DMS153 treated with DMSO at 0.1 percent for 48 hours (cell line): ENCODE measurements at regions not wholly inside any gene's neighbourhood (a gene's known extent, or its start where the extent isn't known, plus 50 kb on each side); places are given as distances from the start of the nearest gene placed in this dataset.
A peak's percentile ranks its signal among the peaks of the same experiment; 100 is the strongest.
"Not testable (repeated sequence)": the region's sequence is repeated elsewhere in the genome, so short reads cannot be mapped to it uniquely, and the experiment has no call there.

ENCODE experiments used
- DNase-seq: peaks from one replicate; lab custom pipeline; 2025; ENCODE audit not compliant: unreplicated experiment; lab: John Stamatoyannopoulos, UW

DNA sequence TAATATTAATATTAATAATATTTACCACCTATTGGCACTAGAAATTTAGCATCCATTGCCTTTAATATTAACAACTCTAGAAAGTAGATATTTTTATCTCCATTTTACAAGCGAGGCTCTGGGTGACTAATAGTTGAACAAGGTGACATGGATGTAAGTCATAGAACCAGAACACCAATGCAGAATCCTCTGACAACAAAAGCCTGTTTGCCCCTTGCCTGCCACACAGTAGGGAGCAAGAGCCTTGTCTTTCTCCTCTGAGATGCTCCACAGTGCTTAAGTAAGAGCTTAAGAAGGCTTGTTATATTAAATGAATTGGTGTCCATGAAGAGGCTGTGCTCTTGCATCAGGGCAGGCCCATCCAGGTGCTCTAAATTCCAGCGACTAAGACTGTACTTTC, 51.2 kb upstream of the LBX1 start:
- no peak for DNase-seq

GRCh38 chr10:101280921-101281320, 51.7 kb upstream of the LBX1 start:
- DNase-seq, result not testable (repeated sequence)

DNA sequence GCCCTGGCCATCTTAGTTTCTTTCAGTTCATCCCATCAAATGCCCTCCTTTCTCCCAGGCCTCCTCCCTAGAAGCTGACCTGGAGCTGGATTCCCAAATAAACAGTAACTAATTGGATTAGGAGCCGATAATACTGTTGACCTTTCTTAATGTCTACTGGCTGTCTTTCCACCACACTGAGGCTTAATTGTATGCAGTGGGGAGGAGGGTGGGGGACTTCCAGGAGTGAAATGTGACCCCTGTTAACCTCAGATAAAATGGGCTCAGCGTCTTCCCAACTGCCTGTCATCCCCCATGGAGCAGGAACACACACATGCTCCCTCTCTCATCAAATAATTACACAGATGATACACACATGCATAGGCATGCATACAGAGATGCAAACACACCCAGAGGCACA, 53.7 kb upstream of the LBX1 start:
- no peak for DNase-seq

GRCh38 chr10:101283762-101284100, 54.5 kb upstream of the LBX1 start:
- no peak for DNase-seq

- DNase-seq, result no peak
These were observed 55.0 kb upstream of the LBX1 start for GRCh38 chr10:101284101-101284743.

DNA sequence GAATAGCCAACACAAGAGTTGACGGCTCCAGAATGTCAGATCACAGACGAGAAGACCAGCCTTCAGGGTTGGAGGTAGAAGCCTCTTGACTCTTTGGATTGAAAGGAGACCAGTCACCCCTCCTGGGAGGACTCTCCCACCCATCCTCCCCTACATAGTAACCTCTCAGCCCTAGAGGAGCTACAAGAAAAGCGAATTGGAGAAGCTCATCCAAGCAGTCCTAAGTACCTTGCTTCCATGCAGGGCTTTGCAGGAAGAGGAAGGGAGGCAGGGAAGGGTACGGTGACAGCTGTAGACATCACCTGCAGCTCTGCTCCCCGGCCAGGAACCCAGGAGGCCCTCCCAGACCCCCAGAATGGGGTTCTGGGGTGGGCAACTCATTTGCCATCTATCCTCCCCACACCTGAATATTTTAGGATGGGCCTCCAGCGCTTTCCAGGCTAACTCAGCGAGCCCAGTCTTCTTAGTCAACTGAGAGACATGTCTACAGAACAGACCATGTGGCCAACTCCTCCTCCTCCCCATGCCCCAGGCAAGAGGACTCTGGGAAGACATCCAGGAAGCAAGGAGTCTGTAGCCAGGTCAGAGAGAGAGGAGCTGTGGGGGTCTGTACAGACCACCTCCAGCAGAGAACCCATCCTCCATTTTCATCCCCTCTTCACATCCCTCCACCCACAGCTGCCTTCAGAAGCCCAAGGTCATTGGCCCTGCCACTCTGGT, 55.6 kb upstream of the LBX1 start:
- DNase-seq, result no peak

DNA sequence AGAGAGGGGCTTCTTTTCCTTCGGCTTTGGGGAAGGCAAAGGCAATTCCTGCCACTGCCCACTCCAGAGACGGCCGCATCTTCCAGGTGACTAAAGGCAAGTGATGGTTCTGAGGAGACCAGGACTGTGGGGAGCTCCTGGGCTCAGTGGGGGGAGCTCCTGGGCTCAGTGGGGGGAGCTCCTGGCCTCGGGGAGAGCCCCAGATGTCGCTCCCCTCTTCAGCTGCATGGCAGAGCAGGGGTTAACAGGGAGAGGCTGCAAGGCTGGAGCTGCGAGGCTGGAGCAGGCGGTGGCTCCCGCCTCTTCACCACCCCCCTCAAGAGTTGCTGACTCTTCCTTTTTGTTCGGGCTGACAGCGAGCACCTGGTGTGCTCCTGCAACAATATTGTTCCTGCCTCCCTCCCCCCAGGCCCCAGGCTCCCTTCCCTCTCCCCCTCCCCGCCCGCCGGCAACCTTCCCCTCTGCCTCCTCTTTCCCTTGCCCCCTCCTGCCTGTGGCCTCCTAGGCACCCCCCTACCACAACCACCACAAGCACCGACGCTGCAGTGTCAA, 56.3 kb upstream of the LBX1 start:
- peak; percentile 55 for DNase-seq

DNA sequence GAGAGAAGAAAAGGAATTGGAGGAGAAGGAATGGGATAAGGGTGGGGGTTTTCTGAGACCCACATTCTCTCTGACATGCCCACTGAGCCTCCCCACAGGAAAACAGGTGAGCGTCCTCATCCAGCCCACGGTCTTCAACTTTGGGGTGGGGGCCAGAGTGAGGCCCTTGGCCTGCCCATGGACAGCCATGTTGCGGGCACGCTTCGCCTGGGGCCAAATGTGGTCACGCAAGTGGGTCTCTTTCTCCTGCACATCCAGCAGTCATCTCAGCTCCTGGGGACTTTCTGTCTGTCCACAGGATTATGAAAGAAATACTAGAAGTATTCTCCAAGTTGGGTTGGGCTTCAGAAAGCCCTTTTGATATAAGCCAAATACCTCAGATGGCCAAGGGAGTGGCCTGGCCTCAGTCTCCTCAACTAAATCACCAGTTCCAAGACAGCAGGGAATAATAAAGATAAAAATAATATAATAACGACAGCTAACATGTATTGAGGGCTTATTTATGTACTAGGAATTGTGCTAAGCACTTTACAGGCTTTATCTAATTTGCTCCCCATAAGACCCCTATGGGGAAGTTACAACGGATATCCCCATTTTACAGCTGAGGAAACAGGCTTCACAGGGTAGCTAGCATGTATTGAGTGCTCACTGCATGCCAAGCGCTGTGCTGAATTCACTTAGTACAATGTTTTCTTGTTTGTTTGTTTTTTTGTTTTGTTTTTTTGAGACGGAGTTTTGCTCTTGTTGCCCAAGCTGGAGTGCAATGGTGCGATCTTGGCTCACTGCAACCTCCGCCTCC, 57.2 kb upstream of the LBX1 start:
- no peak for DNase-seq

GRCh38 chr10:101287183-101287996, 58.1 kb upstream of the LBX1 start:
- DNase-seq, result peak; percentile 18

DNA sequence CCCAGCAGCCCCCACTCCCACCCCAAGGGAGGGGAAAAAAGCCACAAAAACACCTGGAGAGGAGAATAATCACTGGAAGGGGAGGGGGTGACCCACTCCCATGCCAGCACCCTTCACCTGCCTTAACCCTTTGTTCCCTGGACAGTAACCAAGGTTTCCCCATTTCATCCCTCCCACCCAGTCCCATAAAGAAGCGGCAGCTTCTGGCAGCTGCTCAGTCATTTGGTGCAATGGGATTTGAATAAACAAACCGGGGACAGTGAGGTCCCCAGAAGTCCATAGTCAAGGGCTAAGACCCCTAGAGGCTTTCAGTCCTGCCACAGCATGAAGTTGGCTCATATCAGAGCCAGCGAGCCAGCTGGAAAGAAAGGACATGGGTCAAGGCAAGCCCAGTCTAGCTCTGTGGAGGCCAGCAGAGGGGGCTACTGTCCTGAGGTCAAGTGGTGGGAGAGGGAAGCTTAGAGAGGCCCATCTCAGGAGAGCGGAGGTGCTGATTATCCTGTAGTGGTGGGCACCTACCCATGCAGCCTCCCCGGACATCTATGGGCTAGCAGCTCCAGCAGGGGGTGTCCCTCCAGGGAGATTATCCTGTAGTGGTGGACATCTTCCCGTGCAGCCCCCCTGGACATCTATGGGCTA, 58.9 kb upstream of the LBX1 start:
- DNase-seq, result no peak

DNA sequence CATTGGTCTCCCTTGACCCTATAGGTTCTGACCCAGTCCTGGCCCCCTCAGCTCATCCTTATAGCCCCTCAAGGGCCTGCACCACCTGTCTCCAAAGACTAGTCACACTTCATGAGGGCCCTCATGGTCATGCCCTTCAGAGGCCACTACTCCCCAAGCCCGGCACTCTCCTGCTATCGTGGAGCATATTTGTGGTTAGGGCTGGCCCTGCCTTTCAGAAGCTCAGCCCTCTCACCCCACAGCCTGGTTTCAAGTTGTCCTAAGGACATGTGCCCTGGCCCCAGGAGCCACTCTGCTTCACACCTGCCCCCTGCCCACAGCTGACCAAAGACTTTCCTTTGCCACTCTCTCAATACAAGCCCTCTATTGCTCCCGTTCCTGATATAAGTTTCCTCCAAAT, 60.3 kb upstream of the LBX1 start:
- DNase-seq, result no peak

DNA sequence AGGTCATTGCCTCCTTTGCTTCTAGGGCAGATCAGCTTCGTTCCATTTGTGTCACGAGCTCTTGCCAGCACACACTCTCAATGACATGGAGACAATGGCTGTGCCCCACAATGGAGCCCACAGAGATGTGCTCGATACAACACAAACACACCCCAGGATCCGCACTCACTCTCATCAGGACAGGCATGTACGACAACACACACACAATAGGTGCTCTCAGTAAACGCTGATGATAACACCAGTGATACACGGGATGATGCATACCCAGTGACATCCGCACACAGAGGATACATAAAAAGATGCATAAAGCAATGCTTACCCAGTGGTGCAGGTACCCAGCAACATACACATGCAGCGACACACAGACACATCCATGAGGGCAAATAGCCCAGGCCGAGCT, 61.2 kb upstream of the LBX1 start:
- no peak for DNase-seq

GRCh38 chr10:101290881-101291280, 61.6 kb upstream of the LBX1 start:
- no peak for DNase-seq

- DNase-seq, result peak; percentile 48
These were observed 62.3 kb upstream of the LBX1 start for GRCh38 chr10:101291331-101292193.

GRCh38 chr10:101292194-101293006, 61.6 kb upstream of the BTRC start:
- DNase-seq, result no peak

DNA sequence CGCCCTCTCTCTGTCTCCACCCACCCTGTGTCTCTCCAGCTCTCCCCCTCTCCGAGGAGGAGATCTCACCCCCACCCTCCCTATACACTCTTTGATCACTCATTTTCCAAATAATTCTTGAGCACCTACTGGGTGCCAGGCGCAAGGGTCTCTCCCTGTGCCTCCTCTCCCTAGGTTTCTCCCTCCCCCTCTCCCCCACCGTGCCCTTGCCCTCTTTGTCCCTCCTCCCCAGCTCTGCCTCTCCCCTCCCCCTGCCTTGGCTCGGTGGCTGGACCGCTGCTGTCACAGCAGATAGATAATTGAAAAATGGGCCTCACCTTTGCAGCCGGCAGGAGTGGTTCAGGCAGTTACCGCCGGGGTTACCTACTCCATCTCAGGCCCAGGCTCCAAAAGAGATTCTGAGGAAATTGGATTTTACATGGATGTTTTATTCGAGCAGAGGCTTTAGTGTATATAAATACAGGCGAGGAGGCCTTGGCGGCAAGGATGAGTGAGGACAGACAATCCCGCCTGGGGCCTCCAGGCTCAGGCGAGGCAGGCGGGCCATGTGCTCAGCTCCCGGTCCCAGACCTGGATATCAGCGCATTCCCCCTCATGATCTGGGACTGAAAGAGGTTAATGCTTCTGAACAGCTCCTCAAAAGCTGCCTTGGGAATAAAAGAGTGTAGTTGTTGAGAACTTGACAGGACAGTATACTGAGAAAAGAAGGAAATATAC, 60.8 kb upstream of the BTRC start:
- DNase-seq, result no peak

DNA sequence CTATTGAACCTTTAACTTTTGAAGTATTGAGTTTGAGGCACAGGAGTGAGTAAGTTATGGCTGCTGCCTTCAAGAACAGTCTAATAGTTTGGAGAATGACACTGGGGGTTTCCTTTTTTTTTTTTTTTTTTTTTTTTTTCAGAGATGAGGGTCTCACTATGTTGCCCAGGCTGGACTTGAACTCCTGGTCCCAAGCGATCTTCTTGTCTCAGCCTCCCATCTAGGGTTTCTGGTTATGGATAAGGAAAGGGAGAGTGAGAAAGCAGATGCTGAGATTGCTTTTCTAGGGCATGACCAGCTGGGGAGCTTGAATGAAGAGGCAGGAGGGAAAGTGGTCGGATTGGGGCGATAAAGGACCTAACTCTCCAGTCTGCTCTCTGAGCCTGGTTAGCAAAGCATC, 59.9 kb upstream of the BTRC start:
- no peak for DNase-seq

GRCh38 chr10:101295261-101295660, 58.7 kb upstream of the BTRC start:
- no peak for DNase-seq
